HEK293 (cell line): ENCODE measurements at regions not wholly inside any gene's neighbourhood (a gene's known extent, or its start where the extent isn't known, plus 50 kb on each side); places are given as distances from the start of the nearest gene placed in this dataset.

Source experiments
- ZBTB17 ChIP-seq: fragments of 450-650 bp; formaldehyde crosslinking; IDR thresholded peaks from 2 replicates; pipeline ENCODE4 v1.5.1; 2016; ENCODE audit warnings: missing biosample characterization, missing genetic modification characterization
- ZNF132 ChIP-seq: fragments of 450-650 bp; formaldehyde crosslinking; IDR thresholded peaks from 2 replicates; pipeline ENCODE4 v1.5.1; 2017; ENCODE audit warnings: missing biosample characterization, missing genetic modification characterization, borderline replicate concordance
- TF ChIP-seq, protein P1 (sequence below): fragments of 450-650 bp; formaldehyde crosslinking; IDR thresholded peaks from 2 replicates; pipeline ENCODE4 v1.5.1; 2017; ENCODE audit warnings: missing biosample characterization, missing genetic modification characterization
- TF ChIP-seq, protein P2 (sequence below): fragments of 450-650 bp; formaldehyde crosslinking; IDR thresholded peaks from 2 replicates; pipeline ENCODE4 v1.5.1; 2016; ENCODE audit warnings: missing biosample characterization, missing genetic modification characterization
- TF ChIP-seq, protein P3 (sequence below): fragments of 450-650 bp; formaldehyde crosslinking; IDR thresholded peaks from 2 replicates; pipeline ENCODE4 v1.5.1; 2016; ENCODE audit warnings: missing biosample characterization, missing genetic modification characterization
- TF ChIP-seq, protein P4 (sequence below): fragments of 450-650 bp; formaldehyde crosslinking; conservative IDR thresholded peaks from 2 replicates; pipeline ENCODE4 v1.5.1; 2016; ENCODE audit warnings: low read depth, missing biosample characterization, missing genetic modification characterization
- TF ChIP-seq, protein P5 (sequence below): fragments of 450-650 bp; formaldehyde crosslinking; IDR thresholded peaks from 2 replicates; pipeline ENCODE4 v1.5.1; 2016; ENCODE audit warnings: missing biosample characterization, missing genetic modification characterization

DNA sequence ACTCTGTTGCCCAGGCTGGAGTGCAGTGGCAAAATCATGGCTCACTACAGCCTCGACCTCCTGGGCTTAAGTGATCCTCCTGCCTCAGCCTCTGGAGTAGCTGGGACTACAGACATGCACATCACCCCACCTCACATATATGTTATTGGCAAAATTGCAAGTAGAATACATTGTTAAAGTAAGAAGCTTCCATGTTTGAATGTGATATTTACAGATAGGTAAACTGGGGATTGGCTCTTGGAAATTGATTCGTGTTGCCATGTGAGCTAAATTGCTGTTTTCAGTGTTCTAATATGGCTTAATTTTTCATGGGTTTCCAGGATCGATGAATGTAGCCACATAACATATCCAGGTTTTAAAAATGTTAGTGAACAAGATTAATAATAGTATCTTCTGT lies 149.0 kb upstream of the ZNF217 start:
- TF ChIP-seq, protein P1, sequence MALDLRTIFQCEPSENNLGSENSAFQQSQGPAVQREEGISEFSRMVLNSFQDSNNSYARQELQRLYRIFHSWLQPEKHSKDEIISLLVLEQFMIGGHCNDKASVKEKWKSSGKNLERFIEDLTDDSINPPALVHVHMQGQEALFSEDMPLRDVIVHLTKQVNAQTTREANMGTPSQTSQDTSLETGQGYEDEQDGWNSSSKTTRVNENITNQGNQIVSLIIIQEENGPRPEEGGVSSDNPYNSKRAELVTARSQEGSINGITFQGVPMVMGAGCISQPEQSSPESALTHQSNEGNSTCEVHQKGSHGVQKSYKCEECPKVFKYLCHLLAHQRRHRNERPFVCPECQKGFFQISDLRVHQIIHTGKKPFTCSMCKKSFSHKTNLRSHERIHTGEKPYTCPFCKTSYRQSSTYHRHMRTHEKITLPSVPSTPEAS (tag by site-specific recombination), result no peak
- TF ChIP-seq, protein P2, sequence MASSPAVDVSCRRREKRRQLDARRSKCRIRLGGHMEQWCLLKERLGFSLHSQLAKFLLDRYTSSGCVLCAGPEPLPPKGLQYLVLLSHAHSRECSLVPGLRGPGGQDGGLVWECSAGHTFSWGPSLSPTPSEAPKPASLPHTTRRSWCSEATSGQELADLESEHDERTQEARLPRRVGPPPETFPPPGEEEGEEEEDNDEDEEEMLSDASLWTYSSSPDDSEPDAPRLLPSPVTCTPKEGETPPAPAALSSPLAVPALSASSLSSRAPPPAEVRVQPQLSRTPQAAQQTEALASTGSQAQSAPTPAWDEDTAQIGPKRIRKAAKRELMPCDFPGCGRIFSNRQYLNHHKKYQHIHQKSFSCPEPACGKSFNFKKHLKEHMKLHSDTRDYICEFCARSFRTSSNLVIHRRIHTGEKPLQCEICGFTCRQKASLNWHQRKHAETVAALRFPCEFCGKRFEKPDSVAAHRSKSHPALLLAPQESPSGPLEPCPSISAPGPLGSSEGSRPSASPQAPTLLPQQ (tag by site-specific recombination), result no peak
- TF ChIP-seq ZBTB17 (tag by site-specific recombination) (no peak), ZNF132 (tag by site-specific recombination) (no peak)
- TF ChIP-seq, protein P3, sequence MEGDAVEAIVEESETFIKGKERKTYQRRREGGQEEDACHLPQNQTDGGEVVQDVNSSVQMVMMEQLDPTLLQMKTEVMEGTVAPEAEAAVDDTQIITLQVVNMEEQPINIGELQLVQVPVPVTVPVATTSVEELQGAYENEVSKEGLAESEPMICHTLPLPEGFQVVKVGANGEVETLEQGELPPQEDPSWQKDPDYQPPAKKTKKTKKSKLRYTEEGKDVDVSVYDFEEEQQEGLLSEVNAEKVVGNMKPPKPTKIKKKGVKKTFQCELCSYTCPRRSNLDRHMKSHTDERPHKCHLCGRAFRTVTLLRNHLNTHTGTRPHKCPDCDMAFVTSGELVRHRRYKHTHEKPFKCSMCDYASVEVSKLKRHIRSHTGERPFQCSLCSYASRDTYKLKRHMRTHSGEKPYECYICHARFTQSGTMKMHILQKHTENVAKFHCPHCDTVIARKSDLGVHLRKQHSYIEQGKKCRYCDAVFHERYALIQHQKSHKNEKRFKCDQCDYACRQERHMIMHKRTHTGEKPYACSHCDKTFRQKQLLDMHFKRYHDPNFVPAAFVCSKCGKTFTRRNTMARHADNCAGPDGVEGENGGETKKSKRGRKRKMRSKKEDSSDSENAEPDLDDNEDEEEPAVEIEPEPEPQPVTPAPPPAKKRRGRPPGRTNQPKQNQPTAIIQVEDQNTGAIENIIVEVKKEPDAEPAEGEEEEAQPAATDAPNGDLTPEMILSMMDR, result no peak
- TF ChIP-seq, protein P4, sequence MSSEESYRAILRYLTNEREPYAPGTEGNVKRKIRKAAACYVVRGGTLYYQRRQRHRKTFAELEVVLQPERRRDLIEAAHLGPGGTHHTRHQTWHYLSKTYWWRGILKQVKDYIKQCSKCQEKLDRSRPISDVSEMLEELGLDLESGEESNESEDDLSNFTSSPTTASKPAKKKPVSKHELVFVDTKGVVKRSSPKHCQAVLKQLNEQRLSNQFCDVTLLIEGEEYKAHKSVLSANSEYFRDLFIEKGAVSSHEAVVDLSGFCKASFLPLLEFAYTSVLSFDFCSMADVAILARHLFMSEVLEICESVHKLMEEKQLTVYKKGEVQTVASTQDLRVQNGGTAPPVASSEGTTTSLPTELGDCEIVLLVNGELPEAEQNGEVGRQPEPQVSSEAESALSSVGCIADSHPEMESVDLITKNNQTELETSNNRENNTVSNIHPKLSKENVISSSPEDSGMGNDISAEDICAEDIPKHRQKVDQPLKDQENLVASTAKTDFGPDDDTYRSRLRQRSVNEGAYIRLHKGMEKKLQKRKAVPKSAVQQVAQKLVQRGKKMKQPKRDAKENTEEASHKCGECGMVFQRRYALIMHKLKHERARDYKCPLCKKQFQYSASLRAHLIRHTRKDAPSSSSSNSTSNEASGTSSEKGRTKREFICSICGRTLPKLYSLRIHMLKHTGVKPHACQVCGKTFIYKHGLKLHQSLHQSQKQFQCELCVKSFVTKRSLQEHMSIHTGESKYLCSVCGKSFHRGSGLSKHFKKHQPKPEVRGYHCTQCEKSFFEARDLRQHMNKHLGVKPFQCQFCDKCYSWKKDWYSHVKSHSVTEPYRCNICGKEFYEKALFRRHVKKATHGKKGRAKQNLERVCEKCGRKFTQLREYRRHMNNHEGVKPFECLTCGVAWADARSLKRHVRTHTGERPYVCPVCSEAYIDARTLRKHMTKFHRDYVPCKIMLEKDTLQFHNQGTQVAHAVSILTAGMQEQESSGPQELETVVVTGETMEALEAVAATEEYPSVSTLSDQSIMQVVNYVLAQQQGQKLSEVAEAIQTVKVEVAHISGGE (tag by site-specific recombination), result no peak
- TF ChIP-seq, protein P5, sequence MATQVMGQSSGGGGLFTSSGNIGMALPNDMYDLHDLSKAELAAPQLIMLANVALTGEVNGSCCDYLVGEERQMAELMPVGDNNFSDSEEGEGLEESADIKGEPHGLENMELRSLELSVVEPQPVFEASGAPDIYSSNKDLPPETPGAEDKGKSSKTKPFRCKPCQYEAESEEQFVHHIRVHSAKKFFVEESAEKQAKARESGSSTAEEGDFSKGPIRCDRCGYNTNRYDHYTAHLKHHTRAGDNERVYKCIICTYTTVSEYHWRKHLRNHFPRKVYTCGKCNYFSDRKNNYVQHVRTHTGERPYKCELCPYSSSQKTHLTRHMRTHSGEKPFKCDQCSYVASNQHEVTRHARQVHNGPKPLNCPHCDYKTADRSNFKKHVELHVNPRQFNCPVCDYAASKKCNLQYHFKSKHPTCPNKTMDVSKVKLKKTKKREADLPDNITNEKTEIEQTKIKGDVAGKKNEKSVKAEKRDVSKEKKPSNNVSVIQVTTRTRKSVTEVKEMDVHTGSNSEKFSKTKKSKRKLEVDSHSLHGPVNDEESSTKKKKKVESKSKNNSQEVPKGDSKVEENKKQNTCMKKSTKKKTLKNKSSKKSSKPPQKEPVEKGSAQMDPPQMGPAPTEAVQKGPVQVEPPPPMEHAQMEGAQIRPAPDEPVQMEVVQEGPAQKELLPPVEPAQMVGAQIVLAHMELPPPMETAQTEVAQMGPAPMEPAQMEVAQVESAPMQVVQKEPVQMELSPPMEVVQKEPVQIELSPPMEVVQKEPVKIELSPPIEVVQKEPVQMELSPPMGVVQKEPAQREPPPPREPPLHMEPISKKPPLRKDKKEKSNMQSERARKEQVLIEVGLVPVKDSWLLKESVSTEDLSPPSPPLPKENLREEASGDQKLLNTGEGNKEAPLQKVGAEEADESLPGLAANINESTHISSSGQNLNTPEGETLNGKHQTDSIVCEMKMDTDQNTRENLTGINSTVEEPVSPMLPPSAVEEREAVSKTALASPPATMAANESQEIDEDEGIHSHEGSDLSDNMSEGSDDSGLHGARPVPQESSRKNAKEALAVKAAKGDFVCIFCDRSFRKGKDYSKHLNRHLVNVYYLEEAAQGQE (tag by site-specific recombination), result no peak
